Dendritic cell treated with granulocyte-macrophage colony-stimulating factor and Interleukin-4, amounts not matched to agents 40 ng/mL and 50 ng/mL, for 4 days (primary cell): ENCODE measurements at regions not wholly inside any gene's neighbourhood (a gene's known extent, or its start where the extent isn't known, plus 50 kb on each side); places are given as distances from the start of the nearest gene placed in this dataset.
"Not testable (repeated sequence)": the region's sequence is repeated elsewhere in the genome, so short reads cannot be mapped to it uniquely, and the experiment has no call there.

Source experiments
- H3K27ac Mint-ChIP-seq: one replicate; pipeline ENCODE4 v1.8.0; 2022; ENCODE audit warnings: mild to moderate bottlenecking, mixed read lengths
- H3K27me3 Mint-ChIP-seq: one replicate; pipeline ENCODE4 v1.8.0; 2022; ENCODE audit warnings: mild to moderate bottlenecking, mixed read lengths
- H3K36me3 Mint-ChIP-seq: one replicate; pipeline ENCODE4 v1.8.0; 2022; ENCODE audit warnings: low read depth, mixed read lengths
- H3K4me1 Mint-ChIP-seq: one replicate; pipeline ENCODE4 v1.8.0; 2022; ENCODE audit warnings: low read depth, mixed read lengths
- H3K4me3 Mint-ChIP-seq: one replicate; pipeline ENCODE4 v1.8.0; 2022; ENCODE audit warnings: mild to moderate bottlenecking, moderate library complexity, mixed read lengths
- H3K9me3 Mint-ChIP-seq: one replicate; pipeline ENCODE4 v1.8.0; 2022; ENCODE audit warnings: mixed read lengths
- intact Hi-C: fragments of 100-400 bp; cut with micrococcal nuclease; formaldehyde crosslinking; loops from one replicate; pipeline ENCODE4 v1.15.0; 2022

DNA sequence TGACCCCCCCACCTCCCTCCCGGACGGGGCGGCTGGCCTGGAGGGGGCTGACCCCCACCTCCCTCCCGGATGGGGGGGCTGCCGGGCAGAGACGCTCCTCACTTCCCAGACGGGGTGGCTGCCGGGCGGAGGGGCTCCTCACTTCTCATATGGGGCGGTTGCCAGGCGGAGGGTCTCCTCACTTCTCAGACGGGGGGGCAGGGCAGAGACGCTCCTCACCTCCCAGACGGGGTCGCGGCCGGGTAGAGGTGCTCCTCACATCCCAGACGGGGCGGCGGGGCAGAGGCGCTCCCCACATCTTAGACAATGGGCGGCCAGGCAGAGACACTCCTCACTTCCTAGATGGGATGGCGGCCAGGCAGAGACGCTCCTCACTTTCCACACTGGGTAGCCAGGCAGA is 251.9 kb upstream of the PTBP2 start:
- H3K27me3 Mint-ChIP-seq, H3K9me3 Mint-ChIP-seq, H3K4me1 Mint-ChIP-seq, H3K36me3 Mint-ChIP-seq, H3K4me3 Mint-ChIP-seq, H3K27ac Mint-ChIP-seq, intact Hi-C loops: not testable (repeated sequence)

DNA sequence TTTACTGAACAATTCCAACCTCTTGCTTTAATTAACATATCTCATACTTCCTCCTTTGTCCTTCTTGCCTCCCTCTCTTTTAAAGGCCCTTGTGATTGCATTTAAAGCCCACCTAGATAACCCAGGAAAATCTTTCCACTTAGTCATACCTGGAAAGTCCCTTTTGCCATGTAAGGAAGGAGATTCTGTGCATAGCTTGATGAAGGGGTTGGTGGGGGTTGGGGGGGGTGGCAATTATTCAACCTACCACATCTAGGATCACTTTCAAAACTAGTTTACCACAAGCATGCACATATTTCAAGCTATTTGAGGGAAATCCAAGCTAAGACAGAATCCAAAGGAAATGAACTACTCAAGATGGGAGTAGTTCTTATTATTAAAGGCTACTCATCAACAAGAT is 249.1 kb upstream of the PTBP2 start:
- Mint-ChIP-seq H3K27me3 (no peaks in the 10 kb centered on the region), H3K4me3 (no peak overlapping the region), H3K9me3 (peaks cover 7% of the 10 kb centered on the region), H3K27ac (no peak overlapping the region), H3K4me1 (no peaks in the 10 kb centered on the region), H3K36me3 (no peaks in the 10 kb centered on the region)
- intact Hi-C loops: no loop called here

DNA sequence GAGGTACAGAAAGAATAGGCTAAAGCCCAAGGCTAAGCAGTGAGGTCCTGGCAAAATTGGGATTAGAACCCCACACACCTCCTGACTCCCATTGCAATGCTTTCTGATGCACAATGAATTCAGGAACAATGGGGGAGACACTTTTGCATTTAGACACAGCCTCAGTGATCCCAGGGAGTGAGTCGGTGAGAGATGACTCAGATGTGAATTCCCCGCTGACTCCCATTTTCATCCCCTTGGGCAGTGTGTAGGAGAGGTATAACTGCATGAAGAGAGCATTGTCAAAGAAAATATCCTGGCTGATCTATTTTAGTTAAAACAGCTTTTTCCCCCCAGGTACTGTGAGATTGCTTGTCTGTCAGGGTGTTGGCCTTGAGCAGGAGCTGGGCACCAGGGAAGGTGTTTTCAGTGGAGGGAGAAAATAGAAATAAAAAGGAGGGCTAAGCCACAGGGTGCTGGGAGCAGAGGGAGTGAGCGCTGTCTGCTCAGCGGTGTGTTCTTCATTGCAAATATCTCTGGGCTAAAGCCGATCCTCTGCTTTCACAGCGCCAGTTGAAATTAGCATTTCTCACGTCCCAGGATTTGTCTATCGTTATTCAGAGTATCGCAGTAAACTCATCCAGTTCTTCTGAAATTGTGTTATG is 247.7 kb upstream of the PTBP2 start:
- H3K36me3 Mint-ChIP-seq: no peaks in the 10 kb centered on the region
- H3K27me3 Mint-ChIP-seq: no peaks in the 10 kb centered on the region
- intact Hi-C loops: no loop called here
- no peak overlapping the region for H3K4me3 Mint-ChIP-seq
- no peaks in the 10 kb centered on the region for H3K4me1 Mint-ChIP-seq
- H3K27ac Mint-ChIP-seq: no peak overlapping the region
- H3K9me3 Mint-ChIP-seq: peaks cover 7% of the 10 kb centered on the region

DNA sequence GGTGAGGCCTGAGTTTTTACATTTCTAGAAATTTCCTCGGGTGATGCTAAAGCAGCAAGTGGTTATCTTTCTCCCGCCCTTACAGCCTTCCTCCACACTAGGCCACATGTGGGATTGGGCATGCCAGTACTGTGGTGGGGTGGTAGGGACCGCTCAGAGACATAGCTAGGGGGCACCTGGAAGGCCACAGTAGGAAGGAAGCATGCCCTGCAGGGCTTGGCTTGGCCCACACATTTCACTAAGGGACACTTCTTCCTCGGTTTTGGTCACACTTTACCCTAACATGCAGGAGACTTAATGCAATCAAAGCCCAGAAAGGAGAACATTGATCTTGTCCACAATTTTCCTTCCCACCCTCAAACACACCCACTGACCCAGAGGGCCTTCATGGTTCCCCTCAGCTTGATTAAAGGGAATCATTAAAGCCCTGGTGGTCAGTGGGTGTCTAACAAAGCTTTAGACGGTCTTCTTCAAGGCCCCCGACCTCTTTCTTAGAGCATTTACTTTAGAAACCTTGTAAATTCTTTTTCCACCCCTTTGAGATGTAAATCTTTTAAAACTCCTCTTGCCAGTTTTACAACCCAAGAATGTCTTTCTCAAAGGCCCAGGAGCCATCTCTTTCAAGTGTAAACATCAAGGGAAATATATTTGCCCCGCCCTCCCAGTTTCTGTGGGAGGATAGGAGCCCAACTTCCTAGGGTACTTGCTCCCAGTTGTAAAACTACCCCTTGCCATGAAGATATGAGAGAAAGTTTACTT is 246.4 kb upstream of the PTBP2 start:
- H3K36me3 Mint-ChIP-seq: no peaks in the 10 kb centered on the region
- peaks cover 7% of the 10 kb centered on the region for H3K9me3 Mint-ChIP-seq
- intact Hi-C loops: no loop called here
- H3K27ac Mint-ChIP-seq: no peak overlapping the region
- no peaks in the 10 kb centered on the region for H3K4me1 Mint-ChIP-seq
- no peak overlapping the region for H3K4me3 Mint-ChIP-seq
- no peaks in the 10 kb centered on the region for H3K27me3 Mint-ChIP-seq

DNA sequence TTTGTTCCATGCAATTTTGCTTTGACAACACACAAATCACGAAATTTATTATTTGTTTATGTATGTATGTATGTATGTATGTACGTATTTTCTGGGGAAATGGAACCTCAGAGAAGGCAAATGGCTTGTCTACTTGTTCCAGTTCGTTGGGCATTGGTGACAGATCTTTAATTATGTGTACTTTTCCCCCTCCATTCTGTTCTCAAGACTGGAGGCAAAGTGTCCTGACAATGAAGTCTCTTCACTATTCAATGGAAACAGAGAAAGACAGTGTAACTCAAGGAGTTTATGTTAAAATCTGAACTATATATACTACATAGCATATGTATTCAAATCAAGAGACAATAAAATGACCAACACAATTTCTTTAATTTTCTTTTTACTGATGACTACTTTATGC is 245.7 kb upstream of the PTBP2 start:
- intact Hi-C loops: no loop called here
- H3K36me3 Mint-ChIP-seq: no peaks in the 10 kb centered on the region
- no peak overlapping the region for H3K4me3 Mint-ChIP-seq
- no peak overlapping the region for H3K27ac Mint-ChIP-seq
- H3K4me1 Mint-ChIP-seq: no peaks in the 10 kb centered on the region
- H3K9me3 Mint-ChIP-seq: peaks cover 7% of the 10 kb centered on the region
- no peaks in the 10 kb centered on the region for H3K27me3 Mint-ChIP-seq

DNA sequence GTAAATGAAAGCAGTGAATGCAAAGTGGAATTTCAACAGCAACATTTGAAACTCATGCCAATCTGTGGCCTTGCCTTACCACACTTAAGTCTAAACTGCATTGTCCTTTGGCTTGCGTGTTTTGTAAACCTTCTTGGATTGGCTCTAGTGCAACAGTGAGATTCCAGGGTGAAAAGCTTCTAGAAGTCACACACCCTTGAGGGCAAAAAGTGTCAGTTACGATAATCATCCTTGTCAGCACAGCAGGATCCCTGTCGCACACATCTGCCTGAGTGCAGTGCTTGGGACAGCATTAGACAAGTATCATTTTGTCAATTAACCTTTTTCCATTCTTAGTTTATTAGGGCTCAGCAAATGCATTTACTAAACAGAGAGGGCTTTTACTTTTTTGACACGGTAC is 243.4 kb upstream of the PTBP2 start:
- H3K4me3 Mint-ChIP-seq: no peak overlapping the region
- intact Hi-C loops: no loop called here

DNA sequence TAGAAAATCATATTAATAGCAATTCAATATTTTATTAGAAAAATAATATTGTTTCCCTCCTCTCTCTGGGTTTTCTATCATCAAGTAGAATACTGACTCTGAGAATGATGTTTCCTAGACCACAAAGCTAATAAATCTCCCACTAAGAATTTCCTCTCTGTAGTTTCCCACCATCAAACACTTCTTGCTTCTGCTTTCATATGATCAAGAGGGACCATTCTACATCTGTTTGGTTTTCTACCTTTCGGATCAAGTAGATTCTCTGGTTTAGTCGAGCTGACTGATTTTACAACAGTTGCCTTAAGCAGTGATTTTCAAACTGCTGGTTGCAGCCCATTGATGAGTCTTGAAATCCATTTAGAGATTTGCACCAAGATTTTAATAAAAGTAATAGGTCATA is 240.2 kb upstream of the PTBP2 start:
- Mint-ChIP-seq H3K36me3 (no peaks in the 10 kb centered on the region), H3K9me3 (no peaks in the 10 kb centered on the region), H3K27ac (no peak overlapping the region), H3K4me3 (no peak overlapping the region), H3K4me1 (no peaks in the 10 kb centered on the region), H3K27me3 (no peaks in the 10 kb centered on the region)
- intact Hi-C loops: no loop called here

More for the DNA sequence above, 243.4 kb upstream of the PTBP2 start:
- H3K9me3 Mint-ChIP-seq: peaks cover 7% of the 10 kb centered on the region
- no peaks in the 10 kb centered on the region for H3K27me3 Mint-ChIP-seq
- H3K27ac Mint-ChIP-seq: no peak overlapping the region
- H3K4me1 Mint-ChIP-seq: no peaks in the 10 kb centered on the region
- no peaks in the 10 kb centered on the region for H3K36me3 Mint-ChIP-seq

DNA sequence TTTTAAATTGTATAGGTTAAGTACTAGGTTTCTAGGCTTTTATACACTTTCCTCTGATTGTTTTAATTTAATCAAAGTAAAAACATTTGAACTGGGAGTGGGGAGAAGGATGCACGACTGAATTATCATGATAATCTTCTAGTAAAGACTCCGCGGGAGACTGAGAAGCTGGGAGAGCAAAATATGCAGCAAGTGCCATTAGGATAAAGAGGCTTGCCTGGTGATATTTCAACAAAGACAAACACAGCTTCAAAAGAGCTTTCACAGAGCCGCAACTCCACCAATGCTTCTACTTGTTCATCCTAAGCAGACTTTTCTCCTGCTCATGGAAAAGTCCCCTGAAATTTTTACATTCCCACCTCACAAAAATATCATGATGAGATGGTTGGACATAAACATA is 239.0 kb upstream of the PTBP2 start:
- Mint-ChIP-seq H3K9me3 (no peaks in the 10 kb centered on the region), H3K27me3 (no peaks in the 10 kb centered on the region), H3K4me3 (no peak overlapping the region), H3K36me3 (no peaks in the 10 kb centered on the region), H3K27ac (no peak overlapping the region), H3K4me1 (no peaks in the 10 kb centered on the region)
- intact Hi-C loops: no loop called here

DNA sequence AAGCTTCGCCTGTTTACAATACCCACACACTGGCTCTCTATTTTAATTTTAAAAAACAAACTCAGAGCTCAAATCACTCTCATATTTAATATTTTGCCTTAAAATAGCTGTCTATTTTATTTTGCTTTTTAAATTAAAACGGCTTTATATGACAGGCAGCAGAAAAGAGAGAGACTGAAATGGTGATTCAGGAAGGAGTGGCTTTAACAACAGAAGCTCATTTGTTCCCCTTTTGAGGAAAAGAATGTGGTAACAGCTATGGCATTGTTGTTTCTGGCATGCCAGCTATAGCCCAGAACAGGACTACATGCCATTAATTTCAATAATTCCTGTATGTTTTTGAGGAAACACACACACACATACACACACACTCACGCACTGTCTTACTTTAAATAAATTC is 234.2 kb upstream of the PTBP2 start:
- Mint-ChIP-seq H3K27ac (no peak overlapping the region), H3K4me1 (no peaks in the 10 kb centered on the region), H3K4me3 (no peak overlapping the region), H3K9me3 (no peaks in the 10 kb centered on the region), H3K36me3 (no peaks in the 10 kb centered on the region), H3K27me3 (no peaks in the 10 kb centered on the region)
- intact Hi-C loops: no loop called here

DNA sequence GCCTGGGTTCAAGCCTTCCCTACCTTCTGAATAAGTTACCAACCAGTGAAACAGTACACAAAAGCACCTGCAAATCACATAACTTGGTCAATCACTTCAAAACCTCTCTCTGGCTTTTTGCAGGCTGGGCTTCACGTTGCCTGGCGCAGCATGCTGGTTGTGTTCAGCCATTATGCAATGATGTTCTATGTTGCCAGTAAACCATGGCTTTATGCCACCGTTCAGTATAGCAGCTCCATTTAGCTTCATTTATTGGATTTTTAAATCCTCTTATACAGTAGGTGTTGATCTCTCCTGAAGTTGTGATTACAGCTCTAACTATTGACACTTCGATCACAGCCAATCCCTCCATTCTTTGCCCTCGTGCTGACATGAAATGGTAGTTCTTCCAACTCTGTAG is 233.6 kb upstream of the PTBP2 start:
- no peaks in the 10 kb centered on the region for H3K36me3 Mint-ChIP-seq
- H3K4me3 Mint-ChIP-seq: no peak overlapping the region
- H3K27ac Mint-ChIP-seq: no peak overlapping the region
- intact Hi-C loops: no loop called here
- no peaks in the 10 kb centered on the region for H3K9me3 Mint-ChIP-seq
- no peaks in the 10 kb centered on the region for H3K4me1 Mint-ChIP-seq
- no peaks in the 10 kb centered on the region for H3K27me3 Mint-ChIP-seq

DNA sequence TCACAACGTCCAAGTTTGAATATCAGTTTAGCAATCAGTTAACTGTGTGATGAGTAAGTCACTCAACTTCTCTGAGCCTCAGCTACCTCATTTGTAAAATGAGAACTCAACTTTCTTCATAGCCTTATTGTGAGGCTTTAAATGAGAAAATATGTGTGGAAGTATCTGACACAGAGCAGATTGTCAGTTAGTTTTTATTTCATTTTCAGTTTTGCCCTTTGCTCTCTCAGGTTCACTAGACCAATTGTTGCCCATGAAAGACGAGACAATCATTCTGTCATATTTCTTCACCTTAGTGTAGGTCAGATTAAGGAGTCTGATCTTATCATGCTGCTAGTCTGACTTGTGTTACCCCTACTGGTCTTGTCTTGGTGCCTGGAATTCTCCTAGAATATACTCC is 232.8 kb upstream of the PTBP2 start:
- Mint-ChIP-seq H3K27ac (no peak overlapping the region), H3K36me3 (no peaks in the 10 kb centered on the region), H3K4me3 (no peak overlapping the region), H3K27me3 (no peaks in the 10 kb centered on the region), H3K9me3 (no peaks in the 10 kb centered on the region), H3K4me1 (no peaks in the 10 kb centered on the region)
- intact Hi-C loops: no loop called here

DNA sequence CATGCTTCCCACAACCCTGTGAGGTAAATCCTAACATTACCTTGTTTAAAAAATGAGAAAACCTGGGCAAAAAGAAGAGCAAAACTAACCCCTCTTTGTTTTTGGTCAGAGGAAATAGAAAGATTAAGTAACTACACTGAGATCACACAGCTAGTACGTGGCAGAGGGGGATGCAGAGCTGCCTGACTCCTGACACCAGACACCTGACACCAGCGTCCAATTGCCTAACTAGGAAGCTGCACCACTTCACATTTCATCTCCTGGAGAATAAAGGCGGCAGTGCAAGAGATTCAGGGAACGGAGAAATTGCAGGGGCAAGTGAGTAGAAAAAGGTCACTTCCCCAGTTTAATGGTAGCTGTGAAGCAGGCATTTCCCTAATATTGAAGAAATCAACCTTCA is 229.3 kb upstream of the PTBP2 start:
- intact Hi-C loops: no loop called here
- H3K27me3 Mint-ChIP-seq: no peaks in the 10 kb centered on the region
- no peaks in the 10 kb centered on the region for H3K9me3 Mint-ChIP-seq
- H3K4me3 Mint-ChIP-seq: no peak overlapping the region
- H3K27ac Mint-ChIP-seq: no peak overlapping the region
- no peaks in the 10 kb centered on the region for H3K36me3 Mint-ChIP-seq
- no peaks in the 10 kb centered on the region for H3K4me1 Mint-ChIP-seq

DNA sequence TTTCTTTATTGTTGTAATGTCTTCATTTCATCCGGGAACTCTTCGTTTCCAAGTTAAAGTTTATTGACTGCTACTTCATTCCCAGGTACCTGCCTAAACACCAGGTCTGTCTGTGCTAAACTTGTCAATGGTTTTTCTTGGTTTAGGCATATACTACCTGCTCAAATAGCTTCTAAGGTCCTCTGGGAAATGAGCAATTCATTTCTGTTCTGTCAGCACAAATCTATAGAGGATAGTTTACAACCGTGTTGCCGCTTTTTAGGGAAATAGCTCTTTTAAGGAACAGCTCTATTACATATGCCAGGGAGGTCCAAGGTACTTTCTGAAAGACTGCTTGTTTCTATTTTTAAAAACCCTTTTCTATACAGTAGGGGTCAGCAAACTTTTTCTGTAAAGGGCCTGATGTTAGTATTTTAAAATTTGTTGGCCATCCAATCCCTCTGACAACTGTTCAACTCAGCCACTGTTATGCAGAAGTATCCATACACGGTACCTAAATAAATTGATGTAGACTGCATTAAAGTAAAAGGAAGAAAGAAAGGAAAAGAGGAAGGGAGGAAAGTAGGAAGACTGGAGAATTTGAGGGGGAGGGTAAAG is 222.7 kb upstream of the PTBP2 start:
- Mint-ChIP-seq H3K9me3 (no peaks in the 10 kb centered on the region), H3K36me3 (no peaks in the 10 kb centered on the region), H3K4me1 (no peaks in the 10 kb centered on the region), H3K27ac (no peak overlapping the region), H3K4me3 (no peak overlapping the region), H3K27me3 (no peaks in the 10 kb centered on the region)
- intact Hi-C loops: no loop called here

DNA sequence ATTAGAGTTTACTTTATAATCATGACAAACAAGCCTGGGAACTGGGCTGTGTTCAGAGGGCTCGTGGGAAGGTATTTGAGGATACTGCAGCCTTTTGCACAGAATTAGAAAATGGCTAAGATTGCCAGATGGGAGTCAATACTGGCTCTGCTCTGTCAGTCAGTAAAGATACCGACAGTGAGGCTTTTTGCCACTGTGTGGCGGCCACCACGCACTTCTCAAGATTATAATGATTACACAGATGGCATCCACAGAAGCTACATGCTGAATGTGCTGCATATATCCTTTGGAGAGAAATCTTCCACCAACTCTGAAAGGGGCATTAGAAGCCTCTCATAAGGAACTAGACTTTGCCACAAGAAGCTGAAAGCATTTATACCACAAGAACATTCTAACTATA is 213.4 kb upstream of the PTBP2 start:
- no peak overlapping the region for H3K4me3 Mint-ChIP-seq
- H3K36me3 Mint-ChIP-seq: no peaks in the 10 kb centered on the region
- H3K9me3 Mint-ChIP-seq: no peaks in the 10 kb centered on the region
- no peaks in the 10 kb centered on the region for H3K4me1 Mint-ChIP-seq
- H3K27ac Mint-ChIP-seq: no peak overlapping the region
- no peaks in the 10 kb centered on the region for H3K27me3 Mint-ChIP-seq
- intact Hi-C loops: no loop called here

DNA sequence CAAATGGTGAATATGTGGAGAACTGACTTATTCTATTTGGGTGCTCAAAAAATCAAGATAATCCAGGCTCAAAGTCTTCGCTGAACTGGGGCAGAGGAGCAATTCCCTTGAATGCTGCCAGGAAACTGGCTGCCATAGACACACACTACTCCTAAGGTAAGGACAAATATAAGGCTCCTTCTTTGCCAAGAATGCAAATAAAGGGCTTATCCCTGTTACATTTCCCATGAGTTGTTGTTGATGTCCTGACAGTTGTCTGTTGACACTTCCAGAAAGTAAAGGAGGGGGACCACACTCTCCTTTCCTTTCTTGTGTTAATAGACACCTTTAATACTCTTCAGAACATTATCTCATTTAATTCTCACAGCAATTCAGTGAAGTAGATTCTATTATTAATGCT is 212.2 kb upstream of the PTBP2 start:
- intact Hi-C loops: no loop called here
- Mint-ChIP-seq H3K27ac (no peak overlapping the region), H3K27me3 (no peaks in the 10 kb centered on the region), H3K36me3 (no peaks in the 10 kb centered on the region), H3K4me3 (no peak overlapping the region), H3K9me3 (no peaks in the 10 kb centered on the region), H3K4me1 (no peaks in the 10 kb centered on the region)
